Fibroblast of skin of scalp (primary cell): ENCODE measurements at regions not wholly inside any gene's neighbourhood (a gene's known extent, or its start where the extent isn't known, plus 50 kb on each side); places are given as distances from the start of the nearest gene placed in this dataset.
A peak's percentile ranks its signal among the peaks of the same experiment; 100 is the strongest.

Experiments used
- DNase-seq: peaks from one replicate; pipeline ENCODE4 v3.0.0-alpha.2; 2013

GRCh38 chr5:145176041-145176440 is 659.1 kb downstream of the PRELID2 start:
- DNase-seq: no peak

- no peak for DNase-seq
Observed at GRCh38 chr5:145166110-145166509, 669.0 kb downstream of the PRELID2 start.

GRCh38 chr5:145163876-145164275 is 671.3 kb downstream of the PRELID2 start:
- DNase-seq: no peak

- DNase-seq: no peak
Observed at GRCh38 chr5:145162626-145163025, 672.5 kb downstream of the PRELID2 start.

GRCh38 chr5:145161391-145161790 is 673.8 kb downstream of the PRELID2 start:
- no peak for DNase-seq

- DNase-seq: no peak
Observed at GRCh38 chr5:145160679-145161078, 674.5 kb downstream of the PRELID2 start.

GRCh38 chr5:145158730-145159129 is 676.4 kb downstream of the PRELID2 start:
- no peak for DNase-seq

GRCh38 chr5:145157841-145158240 is 677.3 kb downstream of the PRELID2 start:
- DNase-seq: no peak

- DNase-seq: no peak
Observed at GRCh38 chr5:145141534-145141933, 693.6 kb downstream of the PRELID2 start.

- DNase-seq: no peak
Observed at GRCh38 chr5:145130996-145131395, 704.1 kb downstream of the PRELID2 start.

GRCh38 chr5:145129797-145130196 is 705.3 kb downstream of the PRELID2 start:
- DNase-seq: no peak

GRCh38 chr5:145124806-145125205 is 710.3 kb downstream of the PRELID2 start:
- DNase-seq: no peak

- DNase-seq: no peak
Observed at GRCh38 chr5:145118611-145119010, 716.5 kb downstream of the PRELID2 start.

GRCh38 chr5:145118127-145118526 is 717.0 kb downstream of the PRELID2 start:
- DNase-seq: no peak

GRCh38 chr5:145117285-145117684 is 717.9 kb downstream of the PRELID2 start:
- no peak for DNase-seq

- DNase-seq: no peak
Observed at GRCh38 chr5:145111420-145111819, 723.7 kb downstream of the PRELID2 start.

GRCh38 chr5:145110834-145111233 is 724.3 kb downstream of the PRELID2 start:
- DNase-seq: no peak

- DNase-seq: no peak
Observed at GRCh38 chr5:145110181-145110580, 725.0 kb downstream of the PRELID2 start.

- no peak for DNase-seq
Observed at GRCh38 chr5:145105384-145105783, 729.8 kb downstream of the PRELID2 start.

- DNase-seq: peak; percentile 8
Observed at GRCh38 chr5:145104106-145104505, 731.0 kb downstream of the PRELID2 start.

GRCh38 chr5:145101246-145101645 is 733.9 kb downstream of the PRELID2 start:
- DNase-seq: no peak

GRCh38 chr5:145090115-145090514 is 745.0 kb downstream of the PRELID2 start:
- DNase-seq: no peak

GRCh38 chr5:145084834-145085233 is 750.3 kb downstream of the PRELID2 start:
- no peak for DNase-seq

GRCh38 chr5:145077028-145077427 is 758.1 kb downstream of the PRELID2 start:
- no peak for DNase-seq

- DNase-seq: no peak
Observed at GRCh38 chr5:145076040-145076439, 759.1 kb downstream of the PRELID2 start.

GRCh38 chr5:145072889-145073288 is 762.3 kb downstream of the PRELID2 start:
- DNase-seq: no peak
